Right lobe of liver (tissue), 6 donors: ENCODE measurements at regions not wholly inside any gene's neighbourhood (a gene's known extent, or its start where the extent isn't known, plus 50 kb on each side); places are given as distances from the start of the nearest gene placed in this dataset.

Source experiments
- ATAC-seq, 4 donors: fragments of 200-7000 bp; cut with Tn5 transposase; one replicate each; pipeline ENCODE4 v1.9.1; 2020; ENCODE audit warnings: mild to moderate bottlenecking in 4 of 4, moderate library complexity in 4 of 4
- DNase-seq, 3 donors: peaks; one replicate each; pipeline ENCODE4 v3.0.0-alpha.2; 2020
- H3K27ac ChIP-seq, 3 donors: fragments of 200-600 bp; one replicate each; pipeline ENCODE4 v1.8.0; 2022
- H3K27me3 ChIP-seq, 2 donors: fragments of 200-600 bp; one replicate each; pipeline ENCODE4 v1.8.0; 2022
- H3K36me3 ChIP-seq, 4 donors: fragments of 200-600 bp; sonication (generic) in 1 of 4; one replicate each; pipeline versions ENCODE4 v1.5.1 to v1.8.0; 2017 to 2022; ENCODE audit warnings: control low read depth in 1 of 4
- H3K4me1 ChIP-seq, 4 donors: fragments of 200-600 bp; sonication (generic) in 1 of 4; one replicate each; pipeline versions ENCODE4 v1.5.1 to v1.8.0; 2017 to 2022; ENCODE audit warnings: control low read depth in 1 of 4
- H3K4me3 ChIP-seq, 3 donors: fragments of 200-600 bp; one replicate each; pipeline ENCODE4 v1.8.0; 2022
- H3K9me3 ChIP-seq, 4 donors: fragments of 200-600 bp; sonication (generic) in 1 of 4; one replicate each; pipeline versions ENCODE4 v1.5.1 to v1.8.0; 2017 to 2022; ENCODE audit warnings: control low read depth in 1 of 4
- POLR2A ChIP-seq: fragments of 450-650 bp; IDR thresholded peaks from one replicate; pipeline ENCODE4 v1.6.1; 2017; ENCODE audit warnings: antibody characterized with exemption, mild to moderate bottlenecking
- WGBS: methylation state at CpG from one replicate; pipeline ENCODE4 v1.1.6; 2018; ENCODE audit warnings: low coverage, low lambda C conversion rate; ENCODE audit not compliant: insufficient coverage; ENCODE audit errors: missing lambda C conversion rate; 5-methylcytosine and 5-hydroxymethylcytosine counted together
- intact Hi-C, 2 donors: fragments of 100-400 bp; cut with DNase I; formaldehyde crosslinking; loops; one replicate each; pipeline versions ENCODE4 v1.11.2 to v1.14.1; 2022
- TF ChIP-seq, protein P1 (sequence below), 4 donors: fragments of 200-600 bp in 3 of 4; fragments of 450-650 bp in 1 of 4; IDR thresholded peaks; one replicate each; pipeline versions ENCODE4 v1.5.1 to v1.8.0; 2016 to 2022; ENCODE audit warnings: antibody characterized with exemption in 4 of 4, mild to moderate bottlenecking in 2 of 4
- donor health status: DM: no; HTN: yes; CAD: no.
- donor health status: DM: no; HTN: no; CAD: no.
- donor health status: DM: no; HTN: no; CAD: no.
- donor health status: DM: no; HTN: yes; CAD: no.
- donor health status: DM: no; HTN: yes; CAD: no.

DNA sequence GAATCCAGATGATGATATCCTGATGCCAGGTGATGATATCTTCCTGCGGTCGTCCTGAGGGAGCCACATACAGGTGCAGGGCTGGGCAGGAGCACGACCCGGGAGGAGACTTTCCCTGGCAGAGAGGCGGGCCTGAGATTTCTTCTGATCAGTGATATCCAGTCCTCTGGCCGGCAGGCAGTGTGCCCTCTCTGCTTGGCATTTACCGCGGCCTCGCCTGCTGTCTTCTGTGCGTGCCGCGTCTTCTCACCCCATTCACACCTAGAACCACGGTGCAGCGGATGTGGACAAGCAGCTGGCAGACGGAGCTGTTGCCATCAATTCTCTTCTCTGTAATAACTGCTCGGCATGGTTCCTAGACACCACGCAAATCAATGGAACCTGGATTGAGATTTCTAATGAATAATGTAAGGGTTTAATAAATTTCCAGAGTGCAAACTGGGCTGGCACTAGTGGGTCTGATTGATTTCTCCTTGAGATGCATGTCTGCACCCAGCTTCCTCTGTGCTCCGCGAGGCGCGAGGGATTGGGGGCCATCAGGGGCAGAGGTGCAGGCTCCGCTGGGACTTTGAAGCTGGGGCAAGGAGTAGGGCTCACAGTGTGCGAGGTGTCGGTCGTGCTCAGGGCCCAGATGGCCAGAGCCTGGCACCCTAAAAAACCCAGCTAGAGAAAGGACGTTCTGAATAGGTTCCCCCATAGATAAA, 208.9 kb upstream of the HDAC4 start:
- no peaks in the 10 kb centered on the region for H3K4me1 ChIP-seq
- ATAC-seq (no peak), DNase-seq (peak in 1 of 3 donors; percentile 45)
- no peak overlapping the region for H3K4me3 ChIP-seq
- no peak for TF ChIP-seq POLR2A
- TF ChIP-seq, protein P1, sequence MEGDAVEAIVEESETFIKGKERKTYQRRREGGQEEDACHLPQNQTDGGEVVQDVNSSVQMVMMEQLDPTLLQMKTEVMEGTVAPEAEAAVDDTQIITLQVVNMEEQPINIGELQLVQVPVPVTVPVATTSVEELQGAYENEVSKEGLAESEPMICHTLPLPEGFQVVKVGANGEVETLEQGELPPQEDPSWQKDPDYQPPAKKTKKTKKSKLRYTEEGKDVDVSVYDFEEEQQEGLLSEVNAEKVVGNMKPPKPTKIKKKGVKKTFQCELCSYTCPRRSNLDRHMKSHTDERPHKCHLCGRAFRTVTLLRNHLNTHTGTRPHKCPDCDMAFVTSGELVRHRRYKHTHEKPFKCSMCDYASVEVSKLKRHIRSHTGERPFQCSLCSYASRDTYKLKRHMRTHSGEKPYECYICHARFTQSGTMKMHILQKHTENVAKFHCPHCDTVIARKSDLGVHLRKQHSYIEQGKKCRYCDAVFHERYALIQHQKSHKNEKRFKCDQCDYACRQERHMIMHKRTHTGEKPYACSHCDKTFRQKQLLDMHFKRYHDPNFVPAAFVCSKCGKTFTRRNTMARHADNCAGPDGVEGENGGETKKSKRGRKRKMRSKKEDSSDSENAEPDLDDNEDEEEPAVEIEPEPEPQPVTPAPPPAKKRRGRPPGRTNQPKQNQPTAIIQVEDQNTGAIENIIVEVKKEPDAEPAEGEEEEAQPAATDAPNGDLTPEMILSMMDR (IDR thresholded peaks at IDR 0.05), result no peak
- no peak overlapping the region for H3K27ac ChIP-seq
- H3K27me3 ChIP-seq, result no peaks in the 10 kb centered on the region
- intact Hi-C loops, result no loop called here
- no peaks in the 10 kb centered on the region for H3K9me3 ChIP-seq
- WGBS, result 83% methylated on average over 10 of the region's 26 CpGs
- H3K36me3 ChIP-seq, result no peaks in the 10 kb centered on the region

DNA sequence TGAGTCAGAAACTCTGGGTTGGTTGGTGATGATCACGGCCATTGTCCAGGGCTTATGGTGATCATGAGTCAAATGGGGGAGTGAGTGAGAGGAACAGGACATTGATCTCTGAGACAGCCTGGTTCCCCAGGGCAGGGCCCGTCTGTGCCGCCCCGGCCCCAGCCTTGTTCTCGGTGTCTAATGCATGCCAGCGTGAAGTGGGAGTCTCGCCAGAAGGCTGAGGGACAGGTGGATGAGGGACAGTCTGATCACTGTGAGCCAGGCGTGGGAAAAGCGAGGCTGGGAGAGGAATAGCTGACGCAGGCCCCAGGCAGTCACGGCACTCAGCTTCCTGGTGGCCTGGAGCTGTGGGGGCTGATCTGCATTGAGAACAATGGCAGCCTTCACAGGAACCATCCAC, 208.3 kb upstream of the HDAC4 start:
- no peak for ATAC-seq

DNA sequence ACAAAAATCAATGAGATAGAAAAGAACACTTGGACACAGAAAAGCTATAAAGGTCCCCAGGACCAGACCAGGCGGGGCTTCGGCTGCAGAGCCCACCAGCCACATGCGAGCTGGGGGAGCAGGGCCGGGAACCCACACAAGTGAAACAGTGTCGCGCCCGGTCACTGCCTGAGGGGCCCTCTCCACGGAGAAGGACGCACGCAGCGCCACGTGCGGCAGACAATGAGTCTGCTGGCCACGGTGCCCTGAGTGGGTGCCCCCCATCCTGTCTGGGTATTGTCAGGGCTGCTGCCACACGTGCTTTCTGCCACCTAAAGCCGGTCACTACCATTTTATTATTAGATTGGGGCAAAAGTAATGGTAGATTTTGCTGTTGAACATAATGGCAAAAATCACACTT, 207.9 kb upstream of the HDAC4 start:
- no peaks in the 10 kb centered on the region for H3K4me1 ChIP-seq
- intact Hi-C loops, result no loop called here
- H3K36me3 ChIP-seq, result no peaks in the 10 kb centered on the region
- WGBS, result no CpG with 5 or more reads among the region's 16 CpGs
- TF ChIP-seq, protein P1 (IDR thresholded peaks at IDR 0.05), result no peak
- TF ChIP-seq POLR2A, result no peak
- no peak overlapping the region for H3K4me3 ChIP-seq
- ATAC-seq (no peak), DNase-seq (peak in 1 of 3 donors; percentile 40)
- H3K27ac ChIP-seq, result no peak overlapping the region
- H3K9me3 ChIP-seq, result no peaks in the 10 kb centered on the region
- H3K27me3 ChIP-seq, result no peaks in the 10 kb centered on the region

More for the DNA sequence above, 208.3 kb upstream of the HDAC4 start:
- no peak overlapping the region for H3K4me3 ChIP-seq
- TF ChIP-seq POLR2A, result no peak
- TF ChIP-seq, protein P1 (IDR thresholded peaks at IDR 0.05), result no peak
- no peaks in the 10 kb centered on the region for H3K9me3 ChIP-seq
- H3K36me3 ChIP-seq, result no peaks in the 10 kb centered on the region
- no peaks in the 10 kb centered on the region for H3K27me3 ChIP-seq
- peak in 1 of 3 donors; percentile 41 for DNase-seq
- no peaks in the 10 kb centered on the region for H3K4me1 ChIP-seq
- intact Hi-C loops, result no loop called here
- H3K27ac ChIP-seq, result no peak overlapping the region
- 67% methylated on average over 1 of the region's 11 CpGs for WGBS

DNA sequence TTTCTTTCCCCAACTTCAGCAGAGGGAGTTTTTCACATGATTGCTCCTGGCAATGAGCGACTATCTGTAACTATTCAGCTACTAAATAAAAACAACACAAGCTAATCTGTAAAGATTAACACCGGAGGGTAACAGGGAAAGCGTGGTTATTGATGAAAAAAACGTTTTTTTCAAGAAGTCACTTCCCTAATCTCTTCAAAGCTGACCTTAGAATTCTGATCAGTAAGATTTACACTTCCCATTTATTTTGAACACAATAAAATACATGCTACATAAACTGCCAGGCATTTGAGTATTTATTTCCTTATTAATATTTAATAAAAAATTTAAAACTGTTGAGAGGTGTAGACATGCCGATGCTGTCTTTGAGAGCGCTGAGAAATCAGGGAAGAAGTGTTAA, 207.4 kb upstream of the HDAC4 start:
- intact Hi-C loops, result no loop called here
- Histone ChIP-seq H3K27ac (no peak overlapping the region), H3K36me3 (no peaks in the 10 kb centered on the region), H3K4me1 (no peaks in the 10 kb centered on the region), H3K27me3 (no peaks in the 10 kb centered on the region), H3K4me3 (no peak overlapping the region), H3K9me3 (no peaks in the 10 kb centered on the region)
- WGBS, result 50% methylated on average over 6 of the region's 6 CpGs
- TF ChIP-seq, protein P1 (IDR thresholded peaks at IDR 0.05), result no peak
- TF ChIP-seq POLR2A, result no peak
- DNase-seq (no peak), ATAC-seq (no peak)
